Body of pancreas (tissue), 4 donors: ENCODE measurements at regions not wholly inside any gene's neighbourhood (a gene's known extent, or its start where the extent isn't known, plus 50 kb on each side); places are given as distances from the start of the nearest gene placed in this dataset.

Experiments
- POLR2A ChIP-seq, 3 donors: fragments of 450-650 bp; IDR thresholded peaks; one replicate each; pipeline ENCODE4 v1.6.1; 2016; ENCODE audit warnings: antibody characterized with exemption in 3 of 3, mild to moderate bottlenecking in 2 of 3
- TF ChIP-seq, protein P1 (sequence below), 7 experiments: fragments of 450-650 bp in 4 of 7; fragments of 200-600 bp in 3 of 7; sonication (generic) in 3 of 7; IDR thresholded peaks; one replicate each; pipeline ENCODE4 v1.5.1; 2016 to 2019; ENCODE audit warnings: antibody characterized with exemption in 7 of 7

DNA sequence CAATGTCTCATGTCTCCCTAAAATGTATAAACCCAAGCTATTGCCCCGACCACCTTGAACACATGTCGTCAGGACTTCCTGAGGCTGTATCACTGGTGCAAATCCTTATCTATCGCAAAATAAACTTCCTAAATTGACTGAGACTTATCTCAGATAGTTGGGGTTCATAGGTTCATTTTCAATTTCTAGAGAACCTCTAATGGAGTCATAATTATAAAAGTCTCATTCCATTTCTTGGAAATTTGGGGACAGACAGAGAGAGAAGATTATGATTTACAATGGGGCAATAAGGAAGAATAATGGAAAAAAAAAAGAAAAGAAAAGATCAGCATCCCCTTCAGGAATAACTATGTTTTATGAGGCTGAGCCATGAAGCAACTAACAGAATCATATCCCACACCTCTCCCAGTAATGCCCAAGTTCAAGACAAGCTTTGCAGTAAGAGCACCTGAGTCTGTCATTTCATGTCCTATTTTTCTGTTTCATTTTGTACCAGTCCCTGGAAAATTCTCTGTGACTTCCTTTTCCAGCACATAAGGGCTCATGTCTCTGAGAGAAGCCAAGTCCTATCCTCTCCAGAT, 70.0 kb upstream of the ETS2 start:
- TF ChIP-seq POLR2A (IDR thresholded peaks at IDR 0.05) = no peak
- TF ChIP-seq, protein P1, sequence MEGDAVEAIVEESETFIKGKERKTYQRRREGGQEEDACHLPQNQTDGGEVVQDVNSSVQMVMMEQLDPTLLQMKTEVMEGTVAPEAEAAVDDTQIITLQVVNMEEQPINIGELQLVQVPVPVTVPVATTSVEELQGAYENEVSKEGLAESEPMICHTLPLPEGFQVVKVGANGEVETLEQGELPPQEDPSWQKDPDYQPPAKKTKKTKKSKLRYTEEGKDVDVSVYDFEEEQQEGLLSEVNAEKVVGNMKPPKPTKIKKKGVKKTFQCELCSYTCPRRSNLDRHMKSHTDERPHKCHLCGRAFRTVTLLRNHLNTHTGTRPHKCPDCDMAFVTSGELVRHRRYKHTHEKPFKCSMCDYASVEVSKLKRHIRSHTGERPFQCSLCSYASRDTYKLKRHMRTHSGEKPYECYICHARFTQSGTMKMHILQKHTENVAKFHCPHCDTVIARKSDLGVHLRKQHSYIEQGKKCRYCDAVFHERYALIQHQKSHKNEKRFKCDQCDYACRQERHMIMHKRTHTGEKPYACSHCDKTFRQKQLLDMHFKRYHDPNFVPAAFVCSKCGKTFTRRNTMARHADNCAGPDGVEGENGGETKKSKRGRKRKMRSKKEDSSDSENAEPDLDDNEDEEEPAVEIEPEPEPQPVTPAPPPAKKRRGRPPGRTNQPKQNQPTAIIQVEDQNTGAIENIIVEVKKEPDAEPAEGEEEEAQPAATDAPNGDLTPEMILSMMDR (IDR thresholded peaks at IDR 0.05) = no peak
